ENCODE measurements at regions not wholly inside any gene's neighbourhood (a gene's known extent, or its start where the extent isn't known, plus 50 kb on each side); places are given as distances from the start of the nearest gene placed in this dataset.

GRCh38 chrX:13433298-13433605 lies 113.4 kb upstream of the ATXN3L start (continued):
- no peak for TF ChIP-seq GTF2F1 (IDR thresholded peaks at IDR 0.05; ENCODE audit: borderline replicate concordance, low read depth, low read length)
- no peak for TF ChIP-seq KDM4A (IDR thresholded peaks at IDR 0.05; ENCODE audit: low read depth, low read length, severe bottlenecking)
- no peak for TF ChIP-seq SIX5 (IDR thresholded peaks at IDR 0.05; ENCODE audit: low read depth, low read length)
- no peak for TF ChIP-seq RAD21 (IDR thresholded peaks at IDR 0.05 in 1 of 2, conservative IDR thresholded peaks at IDR 0.05 in 1 of 2; ENCODE audit: low read depth in 2 of 2, low read length in 2 of 2)
- no peak for TF ChIP-seq CBX5 (IDR thresholded peaks at IDR 0.05; ENCODE audit: low read depth, low read length)
- TF ChIP-seq BCL11A (IDR thresholded peaks at IDR 0.05; ENCODE audit: low read depth in 2 of 2, low read length in 2 of 2) = no peak
- no peak for TF ChIP-seq NRF1 (IDR thresholded peaks at IDR 0.05; ENCODE audit: low read depth, low read length)
- no peak for TF ChIP-seq E2F6 (IDR thresholded peaks at IDR 0.05)
- no peak for TF ChIP-seq BACH1 (IDR thresholded peaks at IDR 0.05; ENCODE audit: low read length)
- no peak for TF ChIP-seq PHF8 (conservative IDR thresholded peaks at IDR 0.05; ENCODE audit: low read depth, low read length)
- TF ChIP-seq CTCF (IDR thresholded peaks at IDR 0.05; ENCODE audit: control extremely low read depth in 1 of 3, insufficient read depth in 1 of 3, low read depth in 1 of 3, low read length in 3 of 3) = no peak
- no peak for TF ChIP-seq SP1 (IDR thresholded peaks at IDR 0.05; ENCODE audit: low read depth, low read length)
- no peak for TF ChIP-seq RBBP5 (IDR thresholded peaks at IDR 0.05; ENCODE audit: borderline replicate concordance, low read depth, low read length)
- no peak for TF ChIP-seq ZNF274 (IDR thresholded peaks at IDR 0.05; ENCODE audit: borderline replicate concordance, extremely low read depth, low read length)

Data from H1 (cell line).